ENCODE measurements at regions not wholly inside any gene's neighbourhood (a gene's known extent, or its start where the extent isn't known, plus 50 kb on each side); places are given as distances from the start of the nearest gene placed in this dataset.

- Mint-ChIP-seq H3K27ac (ENCODE audit: unreplicated experiment) (no peak overlapping the region), H3K36me3 (ENCODE audit: low read depth) (peaks cover 4% of the 10 kb centered on the region), H3K9me3 (ENCODE audit: low read depth) (peaks cover 33% of the 10 kb centered on the region), H3K4me1 (ENCODE audit: low read depth) (no peaks in the 10 kb centered on the region), H3K4me3 (ENCODE audit: unreplicated experiment) (no peak overlapping the region), H3K27me3 (ENCODE audit: low read depth) (no peaks in the 10 kb centered on the region)
- TF ChIP-seq CTCF (IDR thresholded peaks at IDR 0.05): no peak
- DNase-seq (ENCODE audit: low spot score): no peak
Measured at GRCh38 chr20:60652046-60652445, 600.0 kb upstream of the CDH4 start.

DNA sequence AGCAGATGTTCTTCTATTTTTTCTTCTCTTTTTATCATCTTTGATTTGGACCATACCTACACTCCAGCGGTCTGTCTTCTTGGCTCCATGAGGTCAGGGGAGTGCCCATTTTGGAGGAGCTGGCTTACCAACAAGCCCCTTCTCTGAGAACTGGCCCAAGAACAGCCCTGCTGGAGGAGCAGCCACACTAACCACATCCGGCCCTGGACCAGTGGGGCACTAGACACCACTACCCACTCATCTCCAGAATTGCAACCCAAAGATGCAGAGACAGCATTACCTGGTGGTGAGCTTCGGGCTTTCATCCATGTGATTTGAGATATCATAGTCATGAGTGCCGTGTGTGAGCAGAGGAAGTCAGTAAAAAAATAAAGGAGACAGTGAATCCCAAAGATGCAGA, 599.4 kb upstream of the CDH4 start:
- Mint-ChIP-seq H3K27ac (ENCODE audit: unreplicated experiment) (no peak overlapping the region), H3K4me1 (ENCODE audit: low read depth) (no peaks in the 10 kb centered on the region), H3K9me3 (ENCODE audit: low read depth) (peaks cover 33% of the 10 kb centered on the region), H3K4me3 (ENCODE audit: unreplicated experiment) (no peak overlapping the region), H3K36me3 (ENCODE audit: low read depth) (peaks cover 4% of the 10 kb centered on the region), H3K27me3 (ENCODE audit: low read depth) (no peaks in the 10 kb centered on the region)
- DNase-seq (ENCODE audit: low spot score): no peak
- no peak for TF ChIP-seq CTCF (IDR thresholded peaks at IDR 0.05)

GRCh38 chr20:60653111-60653845, 598.8 kb upstream of the CDH4 start:
- peaks cover 4% of the 10 kb centered on the region for H3K36me3 Mint-ChIP-seq (ENCODE audit: low read depth)
- H3K9me3 Mint-ChIP-seq (ENCODE audit: low read depth): peaks cover 30% of the 10 kb centered on the region

DNA sequence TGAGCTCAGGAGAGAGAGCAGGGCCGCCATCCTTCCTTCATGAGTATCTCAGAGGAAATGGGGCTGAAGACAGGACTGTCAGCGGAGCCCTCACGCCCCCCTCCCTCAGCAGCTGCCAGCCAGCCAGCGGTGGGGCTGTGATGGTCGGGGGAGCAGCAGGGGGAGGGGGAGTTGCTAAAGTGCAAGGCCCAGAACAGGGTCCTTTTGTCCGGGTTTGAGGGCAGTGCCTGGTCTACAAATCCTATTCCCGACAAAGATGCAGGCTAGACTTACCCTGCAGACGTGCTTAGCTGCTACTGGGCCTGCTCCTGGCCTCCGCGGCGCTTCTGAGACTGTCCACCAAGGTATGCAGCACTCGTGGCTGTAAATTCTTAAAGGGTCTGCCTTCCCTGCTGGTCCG, 593.4 kb upstream of the CDH4 start:
- no peaks in the 10 kb centered on the region for H3K4me1 Mint-ChIP-seq (ENCODE audit: low read depth)
- no peak overlapping the region for H3K27ac Mint-ChIP-seq (ENCODE audit: unreplicated experiment)
- H3K9me3 Mint-ChIP-seq (ENCODE audit: low read depth): peaks cover 15% of the 10 kb centered on the region
- no peak overlapping the region for H3K4me3 Mint-ChIP-seq (ENCODE audit: unreplicated experiment)
- no peak for TF ChIP-seq CTCF (IDR thresholded peaks at IDR 0.05)
- H3K36me3 Mint-ChIP-seq (ENCODE audit: low read depth): no peaks in the 10 kb centered on the region
- DNase-seq (ENCODE audit: low spot score): no peak
- H3K27me3 Mint-ChIP-seq (ENCODE audit: low read depth): no peaks in the 10 kb centered on the region

More at GRCh38 chr20:60653111-60653845, 598.8 kb upstream of the CDH4 start:
- Mint-ChIP-seq H3K27me3 (ENCODE audit: low read depth) (no peaks in the 10 kb centered on the region), H3K27ac (ENCODE audit: unreplicated experiment) (no peak overlapping the region), H3K4me3 (ENCODE audit: unreplicated experiment) (no peak overlapping the region), H3K4me1 (ENCODE audit: low read depth) (no peaks in the 10 kb centered on the region)
- DNase-seq (ENCODE audit: low spot score): no peak
- TF ChIP-seq CTCF (IDR thresholded peaks at IDR 0.05): no peak

GRCh38 chr20:60659240-60659639, 592.8 kb upstream of the CDH4 start:
- H3K4me3 Mint-ChIP-seq (ENCODE audit: unreplicated experiment): no peak overlapping the region
- H3K27me3 Mint-ChIP-seq (ENCODE audit: low read depth): no peaks in the 10 kb centered on the region
- TF ChIP-seq CTCF (IDR thresholded peaks at IDR 0.05): no peak
- no peak overlapping the region for H3K27ac Mint-ChIP-seq (ENCODE audit: unreplicated experiment)
- no peak for DNase-seq (ENCODE audit: low spot score)
- peaks cover 15% of the 10 kb centered on the region for H3K9me3 Mint-ChIP-seq (ENCODE audit: low read depth)
- H3K36me3 Mint-ChIP-seq (ENCODE audit: low read depth): no peaks in the 10 kb centered on the region
- H3K4me1 Mint-ChIP-seq (ENCODE audit: low read depth): no peaks in the 10 kb centered on the region
